GM18507 (cell line): ENCODE measurements at regions not wholly inside any gene's neighbourhood (a gene's known extent, or its start where the extent isn't known, plus 50 kb on each side); places are given as distances from the start of the nearest gene placed in this dataset.
"Not testable (repeated sequence)": the region's sequence is repeated elsewhere in the genome, so short reads cannot be mapped to it uniquely, and the experiment has no call there.

ENCODE experiments used
- DNase-seq: peaks from one replicate; pipeline ENCODE4 v3.0.0; 2011; ENCODE audit warnings: low read depth; ENCODE audit not compliant: insufficient read length; ENCODE audit errors: extremely low spot score
- FAIRE-seq: peaks from 2 replicates; lab custom pipeline; 2011; peaks lifted over from hg19 to GRCh38; lab: Jason Lieb, UNC

DNA sequence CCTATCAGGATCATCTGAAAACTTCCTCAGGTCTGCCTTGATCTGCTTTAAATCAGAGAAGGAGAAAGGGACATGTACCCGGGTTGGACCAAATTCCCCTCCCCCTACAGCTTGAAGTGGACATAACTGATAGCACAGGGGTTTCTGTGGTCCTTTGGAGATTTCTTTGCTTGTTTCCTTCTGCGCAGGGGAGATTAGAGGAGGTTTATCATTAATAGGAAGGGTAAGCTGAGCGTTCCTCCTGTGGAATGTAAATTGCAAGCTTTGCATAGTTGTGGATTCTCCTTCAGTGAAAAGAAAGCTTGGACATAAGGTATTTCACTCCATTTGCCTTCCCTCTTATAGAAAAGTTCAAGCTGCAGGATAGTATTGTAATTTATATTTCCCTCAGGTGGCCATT lies 936.0 kb downstream of the DIPK2A start:
- not testable (repeated sequence) for FAIRE-seq, DNase-seq

DNA sequence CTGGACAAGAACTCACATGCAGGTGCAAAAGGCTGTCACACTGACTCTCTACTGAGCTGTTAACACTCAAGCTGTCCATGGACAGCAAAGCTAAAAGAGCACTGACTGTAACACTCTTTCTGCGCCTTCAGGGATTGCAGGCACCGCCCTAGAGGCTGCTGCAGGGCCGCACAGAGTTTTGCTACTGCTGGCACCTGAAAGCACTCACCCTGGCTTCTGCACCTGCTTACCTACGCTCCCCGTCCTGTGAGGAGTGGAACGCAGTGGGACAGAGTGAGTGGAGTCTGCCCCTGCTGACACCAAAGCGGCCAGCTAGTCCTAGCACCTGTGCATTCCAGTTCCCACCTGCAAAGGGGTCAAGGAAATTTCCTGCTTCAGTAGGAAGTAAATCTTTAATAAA lies 941.3 kb downstream of the DIPK2A start:
- FAIRE-seq = no peak
- no peak for DNase-seq

DNA sequence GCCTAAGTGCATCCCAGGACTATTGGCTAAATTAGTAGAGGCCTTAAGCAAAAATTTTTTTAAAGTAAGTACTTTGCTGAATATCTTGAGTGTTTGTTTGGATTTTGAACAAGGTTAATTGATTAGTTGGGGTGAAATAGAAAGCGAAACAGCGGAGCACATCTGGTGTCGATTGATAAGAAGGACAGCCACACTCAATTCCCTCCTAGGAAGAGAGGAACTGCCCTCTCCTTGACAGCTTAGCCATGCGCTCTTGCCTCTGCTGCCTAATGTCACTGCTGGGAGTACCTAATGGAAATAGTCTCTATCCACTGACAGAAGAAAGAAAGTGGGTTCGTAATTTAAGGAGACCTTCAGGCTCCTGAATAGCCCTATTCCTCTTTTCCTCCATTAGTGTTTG lies 943.6 kb downstream of the DIPK2A start:
- no peak for DNase-seq
- no peak for FAIRE-seq

DNA sequence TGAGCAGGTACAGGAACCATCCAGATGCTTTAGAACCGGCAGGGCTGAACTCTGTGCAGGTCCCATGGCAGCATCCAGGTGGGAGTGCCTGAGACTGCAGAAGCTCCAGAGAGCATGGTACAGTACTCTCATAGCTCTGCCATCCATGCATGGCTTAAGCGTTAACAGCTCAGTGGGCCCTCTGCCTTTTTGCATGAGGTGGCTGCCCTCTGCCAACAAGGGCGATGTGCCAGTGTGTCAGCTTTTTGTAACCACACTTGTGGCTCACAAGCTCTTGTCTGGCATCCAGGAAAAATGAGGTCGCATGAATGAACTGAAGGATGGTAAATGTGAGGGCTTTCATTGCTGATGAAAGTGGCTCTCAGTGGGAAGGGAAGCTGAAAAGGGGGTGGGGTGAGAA lies 950.1 kb downstream of the DIPK2A start:
- FAIRE-seq = no peak
- DNase-seq = no peak

DNA sequence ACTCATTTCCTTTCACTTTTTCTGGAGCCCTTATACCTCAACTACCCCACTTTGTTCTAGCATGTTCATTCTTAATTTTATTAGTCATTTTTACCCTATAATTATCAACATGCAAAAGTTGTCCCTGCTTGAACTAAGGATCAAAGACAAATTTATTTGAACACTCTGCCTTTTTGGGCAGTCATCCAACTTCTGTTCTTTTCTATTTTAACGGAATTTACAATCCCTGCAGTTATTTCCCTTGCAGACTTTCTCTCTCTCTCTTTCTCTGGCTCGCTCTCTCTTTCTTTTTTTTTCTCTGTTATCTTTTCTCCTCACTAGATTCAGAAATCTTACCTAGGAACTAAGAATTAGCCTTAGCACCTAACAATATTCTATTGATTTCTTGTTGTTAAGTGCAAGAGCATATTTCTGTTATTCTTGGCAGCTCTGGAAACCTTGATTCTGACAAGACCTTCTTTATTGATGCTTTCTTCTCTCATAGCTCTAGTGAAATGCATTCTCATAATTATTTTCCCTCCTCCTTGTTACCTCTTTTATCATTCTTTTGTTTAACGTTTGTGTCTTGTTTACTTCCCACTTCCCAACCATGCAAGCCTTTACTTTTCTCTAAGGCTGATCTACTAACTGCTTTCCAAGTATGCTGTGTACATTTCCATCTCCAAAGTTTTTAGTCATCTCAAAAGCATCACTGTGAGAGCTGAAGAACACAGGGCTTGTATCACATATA lies 951.6 kb downstream of the DIPK2A start:
- no peak for FAIRE-seq
- DNase-seq = no peak

DNA sequence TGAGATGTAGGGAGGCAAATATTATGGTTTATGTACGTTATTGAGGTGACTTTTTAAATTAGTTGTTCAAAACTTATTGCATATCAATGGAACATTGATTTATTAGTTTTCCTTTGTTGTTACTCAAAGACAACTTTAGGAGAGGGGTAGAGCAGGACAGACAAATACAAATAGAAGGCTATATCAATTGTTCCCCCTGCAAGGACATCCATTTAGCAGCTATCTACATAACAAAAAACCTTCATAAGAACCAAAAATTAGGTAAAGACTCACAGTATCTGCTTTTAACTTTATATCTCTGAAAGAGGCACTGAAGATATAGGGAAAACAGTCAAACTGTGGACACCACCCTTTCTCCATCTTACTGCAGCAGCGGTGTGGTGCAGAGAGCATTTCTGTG lies 958.8 kb downstream of the DIPK2A start:
- DNase-seq = no peak
- no peak for FAIRE-seq

DNA sequence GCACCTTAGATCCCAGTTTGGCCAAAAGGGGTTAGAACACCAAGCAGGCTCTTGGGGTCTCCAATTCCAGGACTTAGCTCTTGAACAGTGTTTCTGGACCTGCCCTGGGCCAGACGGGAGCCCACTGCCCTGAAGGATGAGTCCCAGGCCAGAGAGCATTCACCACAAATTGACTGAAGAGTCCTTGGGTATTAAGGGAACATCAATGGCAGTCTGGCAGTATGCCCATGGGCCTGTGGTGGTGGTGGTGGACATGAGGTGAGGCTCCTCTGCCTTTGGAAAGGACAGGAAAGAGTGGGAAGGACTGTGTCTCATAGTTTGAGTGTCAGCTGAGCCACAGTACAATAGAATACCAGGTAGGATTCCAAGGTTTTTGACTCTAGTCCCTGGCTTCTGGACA lies 960.0 kb downstream of the DIPK2A start:
- no peak for DNase-seq
- FAIRE-seq = no peak

DNA sequence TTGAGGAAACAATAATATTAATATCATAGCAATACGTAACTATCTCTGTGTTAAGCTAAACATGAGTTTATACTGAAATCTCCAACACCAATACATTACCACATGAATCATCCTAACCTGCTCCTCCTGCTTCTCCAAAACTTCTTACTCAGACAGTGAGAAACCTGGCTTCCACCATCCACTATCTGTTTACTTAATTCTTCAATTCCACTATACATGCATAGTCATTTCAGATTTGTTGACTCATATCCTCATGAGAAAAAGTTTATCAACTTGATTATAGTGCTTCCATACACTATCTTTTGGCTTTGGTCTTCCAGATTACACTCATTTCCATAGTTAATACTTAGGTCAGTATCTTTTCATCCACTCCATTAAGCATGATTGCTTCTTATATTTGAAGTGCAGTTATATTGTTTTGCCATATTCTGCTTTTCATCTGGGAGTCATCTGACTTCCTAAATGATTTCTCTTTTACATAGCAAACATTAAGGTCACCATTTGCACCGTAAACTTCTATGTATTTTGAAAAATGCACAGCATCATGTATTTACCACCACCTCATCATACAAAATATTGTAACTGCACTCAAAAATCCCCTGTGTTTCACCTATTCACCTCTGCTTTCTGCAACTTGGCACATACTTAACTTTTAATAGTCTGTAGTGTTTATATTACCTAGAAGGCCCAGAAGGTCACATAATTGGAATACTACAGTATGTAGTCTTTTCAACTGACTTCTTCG lies 970.6 kb downstream of the DIPK2A start:
- DNase-seq (no peak), FAIRE-seq (no peak)

DNA sequence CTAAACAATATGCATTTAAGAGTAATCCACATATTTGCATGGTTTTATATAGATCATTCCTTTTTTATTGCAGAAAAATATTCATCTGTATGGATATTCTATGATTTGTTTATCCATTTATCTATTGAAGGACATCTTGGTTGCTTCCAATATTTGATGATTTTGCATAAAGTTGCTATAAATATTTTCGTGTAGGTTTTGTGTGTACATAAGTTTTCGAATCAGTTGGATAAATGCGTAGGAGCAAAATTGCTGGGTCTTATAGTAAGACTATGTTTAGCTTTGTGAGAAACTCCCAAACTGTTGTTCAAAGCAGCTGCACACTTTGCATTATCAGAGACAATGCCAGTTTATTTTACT lies 971.2 kb downstream of the DIPK2A start:
- DNase-seq (no peak), FAIRE-seq (no peak)

DNA sequence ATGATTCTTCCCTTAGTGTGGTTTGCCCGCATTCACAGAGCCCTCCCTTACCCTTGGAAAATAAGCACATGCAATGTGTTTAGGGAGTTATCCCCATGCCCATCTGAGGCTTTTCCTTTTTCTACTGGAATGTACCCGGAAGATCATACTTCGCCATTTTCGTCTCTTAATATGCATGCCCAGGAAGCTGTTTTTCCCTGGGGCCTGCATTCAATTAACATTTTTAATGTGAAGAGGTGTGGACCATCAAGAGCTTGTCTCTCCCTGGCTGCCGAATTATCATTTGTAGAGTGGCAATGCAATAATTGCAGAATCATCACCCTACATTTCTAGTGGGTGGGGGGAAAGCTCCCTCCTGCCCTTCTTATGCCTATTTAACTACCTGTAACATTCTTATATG lies 976.3 kb downstream of the DIPK2A start:
- DNase-seq = no peak
- FAIRE-seq = no peak

DNA sequence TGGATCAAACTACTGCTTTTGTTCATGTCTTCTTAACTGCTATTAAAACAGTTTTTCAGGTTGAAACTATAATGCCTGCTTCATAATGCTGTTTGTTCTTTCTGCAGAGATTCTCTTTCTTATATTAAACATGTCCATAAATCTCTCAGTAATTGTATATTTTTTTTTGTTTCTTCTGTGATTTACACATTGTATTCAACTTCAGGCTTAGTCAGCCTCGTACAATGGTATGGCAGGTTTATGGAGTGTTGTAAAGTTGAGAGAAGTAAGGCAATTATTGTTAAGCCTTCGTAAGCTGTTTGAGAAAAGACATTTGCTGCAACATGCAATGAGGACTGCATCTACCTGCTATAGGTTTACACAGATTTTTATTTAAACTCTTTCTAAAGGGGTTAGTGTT lies 977.1 kb downstream of the DIPK2A start:
- DNase-seq (no peak), FAIRE-seq (no peak)

DNA sequence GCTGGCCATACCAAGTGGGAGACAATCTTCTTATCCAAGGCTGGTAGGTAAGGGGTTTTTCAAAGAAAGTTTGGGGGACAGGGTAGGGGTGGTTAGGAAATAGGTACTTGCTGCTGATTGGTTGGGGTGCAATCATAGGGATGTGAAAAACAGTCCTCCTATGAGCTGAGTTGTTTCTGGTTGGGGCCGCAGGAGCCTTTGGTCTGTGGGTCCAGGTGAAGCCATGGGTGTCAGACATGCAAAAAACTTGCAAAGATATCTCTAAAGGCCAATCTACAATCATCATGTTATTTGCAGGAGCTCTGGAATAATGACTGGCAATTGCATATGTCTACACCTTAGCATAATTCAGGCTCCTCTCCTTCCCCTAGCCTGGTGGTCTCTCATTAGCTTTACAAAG lies 982.3 kb downstream of the DIPK2A start:
- DNase-seq (no peak), FAIRE-seq (no peak)

DNA sequence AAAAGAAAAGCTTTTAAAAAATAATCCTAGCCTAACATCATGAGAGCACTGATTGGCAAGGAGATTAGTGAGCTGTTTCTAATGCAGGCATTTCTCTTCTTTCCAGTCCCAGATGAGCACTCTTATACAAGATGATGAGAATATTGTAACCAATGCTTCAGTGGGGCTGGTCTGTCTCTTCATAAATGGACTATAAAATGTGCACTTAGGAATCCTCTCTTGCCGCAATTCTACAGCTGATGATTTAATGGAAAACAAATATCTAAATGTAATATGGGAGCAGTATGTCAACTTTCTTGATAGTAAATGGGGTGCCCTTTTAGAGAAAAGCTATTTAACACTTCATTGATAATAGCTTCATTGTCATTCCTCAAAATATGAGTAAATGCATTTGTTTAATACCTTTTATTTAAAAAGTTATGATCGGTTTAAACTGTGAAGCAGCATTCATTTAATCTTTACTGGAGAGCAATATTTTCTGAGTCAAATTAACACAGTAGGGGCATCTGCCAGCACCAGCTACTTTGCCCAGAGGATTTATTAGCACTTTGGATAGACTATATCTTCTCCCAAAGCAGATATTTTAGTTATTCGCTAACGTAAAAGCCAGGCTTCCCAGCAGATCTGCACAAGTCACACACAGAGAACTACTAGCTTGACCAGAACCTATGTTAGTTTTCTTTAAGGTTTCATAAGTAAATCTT lies 985.9 kb downstream of the DIPK2A start:
- FAIRE-seq (no peak), DNase-seq (no peak)

DNA sequence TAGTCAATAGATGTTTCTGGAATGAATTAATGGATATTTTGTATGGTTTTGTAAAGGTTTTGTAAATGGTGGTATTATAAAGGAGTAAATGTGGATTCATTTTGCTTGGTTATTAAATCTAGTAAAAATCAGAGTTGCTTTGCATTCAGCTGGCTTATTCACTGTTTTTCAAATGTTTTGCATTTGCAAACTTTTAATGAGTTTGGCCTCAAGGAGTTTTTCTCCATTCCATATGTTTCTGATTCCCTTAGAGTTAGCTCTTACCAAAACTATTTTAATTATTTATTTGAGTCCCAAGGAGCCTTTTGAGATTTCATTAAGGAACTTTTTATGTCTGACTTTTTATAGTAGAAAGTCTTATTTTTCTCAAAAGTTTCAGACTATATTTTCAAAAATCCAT lies 992.2 kb downstream of the DIPK2A start:
- FAIRE-seq (no peak), DNase-seq (no peak)

DNA sequence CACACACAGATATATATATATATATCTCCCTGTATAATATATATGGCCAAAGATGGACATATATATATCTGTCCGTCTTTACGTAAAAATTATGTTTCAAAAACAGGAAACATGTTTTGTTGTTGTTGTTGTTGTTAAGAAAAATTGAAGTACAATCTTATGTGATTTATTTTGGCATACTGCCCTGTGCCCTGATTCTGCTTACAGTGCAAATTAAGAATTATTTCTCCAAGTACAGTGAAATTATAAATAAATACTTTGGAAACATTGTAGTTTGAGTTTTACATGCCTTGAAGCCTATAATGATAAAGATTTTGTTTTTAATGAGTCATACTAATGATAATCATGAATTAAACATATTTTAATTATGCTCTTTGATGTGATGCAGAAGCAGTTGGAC lies 994.9 kb downstream of the DIPK2A start:
- FAIRE-seq (no peak), DNase-seq (no peak)

DNA sequence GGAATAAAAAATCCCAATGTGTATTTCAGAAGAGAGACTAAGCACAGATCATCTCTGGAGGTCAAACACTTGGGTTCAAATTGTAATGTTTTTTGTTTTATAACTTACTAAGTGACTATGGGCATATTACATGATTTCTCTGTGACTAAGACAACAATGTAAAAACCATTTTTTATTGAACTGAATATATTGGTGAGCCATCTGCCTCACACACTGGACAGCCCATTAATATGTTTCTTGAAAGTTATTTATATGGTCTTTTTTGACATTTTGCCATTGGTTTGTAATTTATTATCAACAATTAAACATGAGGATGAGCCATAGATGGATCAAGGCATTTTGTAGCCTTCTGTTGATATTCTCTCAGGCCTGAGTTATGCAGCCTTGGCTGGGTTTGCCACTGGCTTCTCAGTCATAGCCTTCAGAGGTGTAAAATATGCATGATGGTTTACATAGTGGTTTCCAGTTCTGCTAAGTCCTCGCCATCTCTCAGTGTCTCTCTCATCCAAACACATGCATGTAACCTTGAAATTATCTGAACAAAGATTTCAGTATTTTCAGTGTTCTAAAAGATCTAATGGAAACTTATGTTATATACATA lies 997.2 kb downstream of the DIPK2A start:
- DNase-seq = no peak
- no peak for FAIRE-seq

DNA sequence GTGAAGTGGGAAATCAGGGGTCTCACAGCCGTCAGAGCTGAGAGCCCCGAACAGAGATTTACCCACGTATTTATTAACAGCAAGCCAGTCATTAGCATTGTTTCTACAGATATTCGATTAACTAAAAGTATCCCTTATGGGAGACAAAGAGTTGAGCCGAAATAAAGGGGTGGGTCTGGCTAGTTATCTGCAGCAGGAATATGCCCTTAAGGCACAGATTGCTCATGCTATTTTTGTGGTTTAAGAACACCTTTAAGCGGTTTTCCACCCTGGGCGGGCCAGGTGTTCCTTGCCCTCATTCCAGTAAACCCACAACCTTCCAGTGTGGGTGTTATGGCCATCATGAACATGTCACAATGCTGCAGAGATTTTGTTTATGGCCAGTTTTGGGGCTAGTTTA lies 1012.9 kb downstream of the DIPK2A start:
- not testable (repeated sequence) for FAIRE-seq, DNase-seq

DNA sequence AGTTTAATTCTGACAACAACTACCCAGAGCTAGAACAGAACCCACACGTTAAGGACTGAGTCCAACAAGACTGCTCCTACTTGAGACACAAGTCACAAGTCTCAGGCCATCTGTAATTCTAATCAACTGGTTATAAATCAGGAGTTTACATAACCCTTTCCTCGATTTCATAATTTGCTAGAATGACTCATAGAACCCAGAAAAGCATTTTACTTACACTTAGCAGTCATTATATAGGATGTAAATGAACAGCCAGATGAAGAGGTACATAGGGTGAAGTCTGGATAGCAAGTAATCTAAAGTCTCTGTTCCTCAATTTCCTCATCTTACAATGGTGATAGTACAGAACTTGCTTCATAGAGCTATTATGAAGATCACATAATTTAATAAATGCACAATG lies 1018.2 kb downstream of the DIPK2A start:
- FAIRE-seq = no peak

DNA sequence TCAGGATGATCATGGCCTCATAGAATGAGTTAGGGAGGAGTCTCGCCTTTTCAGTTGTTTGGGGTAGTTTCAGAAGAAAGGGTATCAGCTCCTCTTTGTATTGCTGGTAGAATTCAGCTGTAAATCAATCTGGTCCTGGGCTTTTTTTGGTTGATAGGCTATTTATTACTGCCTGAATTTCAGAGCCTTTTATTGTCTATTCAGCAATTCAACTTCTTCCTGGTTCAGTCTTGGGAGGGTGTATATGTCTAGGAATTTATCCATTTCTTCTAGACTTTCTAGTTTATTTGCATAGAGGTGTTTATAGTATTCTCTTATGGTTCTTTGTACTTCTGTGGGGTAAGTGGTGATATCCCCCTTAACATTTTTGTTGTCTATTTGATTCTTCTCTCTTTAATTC lies 1024.2 kb downstream of the DIPK2A start:
- DNase-seq (no peak), FAIRE-seq (no peak)

More for the DNA sequence above, 1018.2 kb downstream of the DIPK2A start:
- DNase-seq = no peak

DNA sequence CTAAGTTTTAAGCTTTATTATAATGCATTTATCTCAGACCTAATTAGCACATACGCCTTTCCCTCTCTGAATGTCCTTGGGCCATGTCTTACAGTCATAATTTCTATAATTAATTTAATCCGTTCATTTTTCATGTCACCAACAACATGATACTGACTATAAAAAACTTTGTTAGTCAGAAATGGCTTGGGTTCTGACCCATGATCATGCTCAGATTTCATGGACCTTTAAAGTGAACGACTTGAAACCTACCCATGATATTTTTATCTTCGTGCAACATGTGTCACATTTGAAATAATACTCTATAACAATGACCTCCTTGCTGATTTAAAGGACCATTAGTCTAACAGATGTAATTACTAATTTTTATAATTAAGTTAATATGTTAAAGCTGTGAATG lies 1033.8 kb downstream of the DIPK2A start:
- FAIRE-seq (no peak), DNase-seq (no peak)
